ENCODE measurements at regions not wholly inside any gene's neighbourhood (a gene's known extent, or its start where the extent isn't known, plus 50 kb on each side); places are given as distances from the start of the nearest gene placed in this dataset.

DNA sequence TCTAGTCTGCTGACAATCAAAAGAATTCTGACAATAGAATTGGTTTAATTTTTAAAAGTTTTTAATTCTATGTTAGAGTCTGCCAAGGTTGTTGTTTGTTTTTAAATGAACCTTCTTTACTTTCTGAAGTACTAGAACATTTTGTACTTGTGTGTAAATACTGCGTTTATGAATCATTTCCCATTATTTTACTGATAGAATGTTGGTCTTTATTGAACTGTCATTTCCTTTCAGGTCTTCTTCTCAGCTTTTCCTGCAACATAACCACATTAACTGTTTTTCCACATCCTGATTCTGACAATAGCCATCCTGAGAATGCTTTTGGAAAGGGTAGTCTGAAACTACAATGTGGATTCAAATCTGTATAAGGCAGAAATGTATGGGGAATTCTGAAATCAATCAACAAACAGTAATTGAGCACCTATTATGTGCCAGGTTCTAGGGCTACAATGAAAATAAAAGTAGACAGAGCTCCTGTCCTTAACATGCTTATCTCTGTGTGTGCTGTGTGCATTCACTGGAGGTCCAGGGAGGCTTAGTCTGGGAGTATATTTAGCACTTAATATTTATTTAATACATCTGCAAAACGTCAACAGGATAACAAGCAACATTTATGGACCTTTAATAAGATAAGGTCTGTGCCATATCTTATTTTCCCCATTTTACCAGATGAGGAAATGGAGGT, 73.1 kb upstream of the SLC38A2 start:
- Histone ChIP-seq H3K27ac (ENCODE audit: insufficient read depth, low read depth, low read length) (peak overlapping the region; percentile 99), H2AFZ (ENCODE audit: low read depth, low read length) (no peak overlapping the region), H3K79me2 (ENCODE audit: control insufficient read depth, insufficient read depth, low read length) (no peaks in the 10 kb centered on the region), H3K4me2 (ENCODE audit: insufficient read depth, low read length) (peak overlapping the region; percentile 86), H4K20me1 (replicated peaks; ENCODE audit: control insufficient read depth, extremely low read depth, insufficient read depth, low read length) (no peaks in the 10 kb centered on the region), H3K4me1 (ENCODE audit: control insufficient read depth, extremely low read depth, insufficient read depth, low read length) (peaks cover 75% of the 10 kb centered on the region), H3K27me3 (ENCODE audit: control insufficient read depth in 2 of 2, insufficient read depth in 2 of 2, low read length in 2 of 2) (no peaks in the 10 kb centered on the region), H3K9me1 (replicated peaks; ENCODE audit: control insufficient read depth, extremely low read depth, insufficient read depth, low read length) (no peaks in the 10 kb centered on the region), H3K9me3 (replicated peaks; ENCODE audit: control insufficient read depth, insufficient read depth, low read length) (no peaks in the 10 kb centered on the region), H3K4me3 (replicated peaks in 1 of 3; ENCODE audit: insufficient read depth in 1 of 3, low read depth in 1 of 3, low read length in 3 of 3) (no peak overlapping the region), H3K9ac (replicated peaks; ENCODE audit: extremely low read depth, insufficient read depth, low read length) (peak overlapping the region; percentile 77), H3K36me3 (ENCODE audit: control insufficient read depth in 2 of 2, extremely low read depth in 1 of 2, insufficient read depth in 2 of 2, low read length in 2 of 2) (no peaks in the 10 kb centered on the region)
- TF ChIP-seq POLR2AphosphoS5 (IDR thresholded peaks at IDR 0.05; ENCODE audit: insufficient read depth, low read depth, low read length) (peak; percentile 61), MYC (IDR thresholded peaks at IDR 0.05; ENCODE audit: low read depth, low read length) (no peak), JUN (IDR thresholded peaks at IDR 0.05; ENCODE audit: borderline replicate concordance, insufficient read depth, insufficient read length, low read depth) (peak; percentile 91), GATA2 (IDR thresholded peaks at IDR 0.05; ENCODE audit: insufficient read depth, insufficient read length, low read depth, low read length) (peak; percentile 54), POLR2A (IDR thresholded peaks at IDR 0.05; ENCODE audit: low read depth, low read length) (peak; percentile 50), FOS (IDR thresholded peaks at IDR 0.05; ENCODE audit: borderline replicate concordance, insufficient read depth, low read length) (peak; percentile 90)
- DNase-seq (ENCODE audit: low read depth, low spot score), result peak; percentile 80
- TSS peak; percentile 84 for BruUV-seq (replicated peaks)
- intact Hi-C loops (cut with micrococcal nuclease), result loop anchor here (1.0 to 5.0 kb wide), 8 partner anchors 13 to 217 kb away; partner anchors contain the start of gene SLC38A2
- dilution Hi-C loops (cut with MboI; ENCODE audit: extremely low pct_ligation_motif_present, low sequenced_read_pairs), result no loop called here
- POLR2A ChIA-PET, result interaction anchor here (1.4 kb wide), 1 partner anchor 74 kb away, joined by 5 read pairs; no protein-coding TSS in a partner anchor
- FAIRE-seq, result peak; percentile 91
- CTCF ChIA-PET, result interaction anchor here (0.6 to 3.3 kb wide), 8 partner anchors 14 to 229 kb away, joined by 3 to 16 read pairs (median 4); no protein-coding TSS in a partner anchor

DNA sequence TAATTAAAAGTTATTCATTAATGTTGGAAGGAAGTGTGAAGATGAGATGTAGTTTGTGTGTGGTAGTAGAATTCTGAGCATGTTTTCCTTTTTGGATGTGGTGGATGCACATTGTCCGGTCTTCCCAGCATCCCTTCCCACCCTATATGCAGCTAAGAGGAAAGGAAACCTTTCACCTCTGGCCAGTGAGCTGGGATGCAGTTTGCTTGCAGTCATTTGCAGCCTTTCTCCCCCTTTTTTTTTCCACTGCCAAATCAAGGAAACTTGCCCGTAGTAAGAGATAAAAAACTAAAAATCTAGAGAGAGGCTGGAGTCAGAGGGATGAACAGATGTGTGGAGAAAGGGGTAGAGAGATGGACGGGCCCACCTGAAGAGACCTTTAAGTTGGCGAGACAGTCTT, 72.5 kb upstream of the SLC38A2 start:
- Histone ChIP-seq H3K9me3 (replicated peaks; ENCODE audit: control insufficient read depth, insufficient read depth, low read length) (no peaks in the 10 kb centered on the region), H3K36me3 (ENCODE audit: control insufficient read depth in 2 of 2, extremely low read depth in 1 of 2, insufficient read depth in 2 of 2, low read length in 2 of 2) (no peaks in the 10 kb centered on the region), H3K79me2 (ENCODE audit: control insufficient read depth, insufficient read depth, low read length) (no peaks in the 10 kb centered on the region), H3K9ac (replicated peaks; ENCODE audit: extremely low read depth, insufficient read depth, low read length) (peak overlapping the region; percentile 77), H3K27me3 (ENCODE audit: control insufficient read depth in 2 of 2, insufficient read depth in 2 of 2, low read length in 2 of 2) (no peaks in the 10 kb centered on the region), H2AFZ (ENCODE audit: low read depth, low read length) (no peak overlapping the region), H3K4me3 (replicated peaks in 1 of 3; ENCODE audit: insufficient read depth in 1 of 3, low read depth in 1 of 3, low read length in 3 of 3) (no peak overlapping the region), H3K4me2 (ENCODE audit: insufficient read depth, low read length) (peak overlapping the region; percentile 86), H3K9me1 (replicated peaks; ENCODE audit: control insufficient read depth, extremely low read depth, insufficient read depth, low read length) (no peaks in the 10 kb centered on the region), H4K20me1 (replicated peaks; ENCODE audit: control insufficient read depth, extremely low read depth, insufficient read depth, low read length) (no peaks in the 10 kb centered on the region), H3K27ac (ENCODE audit: insufficient read depth, low read depth, low read length) (peak overlapping the region; percentile 99), H3K4me1 (ENCODE audit: control insufficient read depth, extremely low read depth, insufficient read depth, low read length) (peaks cover 75% of the 10 kb centered on the region)
- intact Hi-C loops (cut with micrococcal nuclease), result loop anchor here (1.0 to 5.0 kb wide), 8 partner anchors 13 to 217 kb away; partner anchors contain the start of gene SLC38A2
- CTCF ChIA-PET, result interaction anchor here (0.8 to 3.3 kb wide), 8 partner anchors 10 to 229 kb away, joined by 3 to 16 read pairs (median 4); no protein-coding TSS in a partner anchor
- dilution Hi-C loops (cut with MboI; ENCODE audit: extremely low pct_ligation_motif_present, low sequenced_read_pairs), result no loop called here
- FAIRE-seq (no peak), DNase-seq (ENCODE audit: low read depth, low spot score) (peak; percentile 41)
- POLR2A ChIA-PET, result interaction anchor here (1.4 kb wide), 1 partner anchor 74 kb away, joined by 5 read pairs; no protein-coding TSS in a partner anchor
- TF ChIP-seq POLR2AphosphoS5 (IDR thresholded peaks at IDR 0.05; ENCODE audit: insufficient read depth, low read depth, low read length), result no peak
- TF ChIP-seq MAX (IDR thresholded peaks at IDR 0.05; ENCODE audit: insufficient read depth, insufficient read length), result no peak
- TF ChIP-seq POLR2A (IDR thresholded peaks at IDR 0.05; ENCODE audit: low read depth, low read length), result no peak
- no peak for TF ChIP-seq MYC (IDR thresholded peaks at IDR 0.05; ENCODE audit: low read depth, low read length)
- TF ChIP-seq FOS (IDR thresholded peaks at IDR 0.05; ENCODE audit: borderline replicate concordance, insufficient read depth, low read length), result no peak
- TF ChIP-seq GATA2 (IDR thresholded peaks at IDR 0.05; ENCODE audit: insufficient read depth, insufficient read length, low read depth, low read length), result no peak
- TF ChIP-seq JUN (IDR thresholded peaks at IDR 0.05; ENCODE audit: borderline replicate concordance, insufficient read depth, insufficient read length, low read depth), result no peak
- no peak for TF ChIP-seq EZH2 (IDR thresholded peaks at IDR 0.05; ENCODE audit: borderline replicate concordance, low read depth, low read length, severe bottlenecking)
- TF ChIP-seq, protein P1, sequence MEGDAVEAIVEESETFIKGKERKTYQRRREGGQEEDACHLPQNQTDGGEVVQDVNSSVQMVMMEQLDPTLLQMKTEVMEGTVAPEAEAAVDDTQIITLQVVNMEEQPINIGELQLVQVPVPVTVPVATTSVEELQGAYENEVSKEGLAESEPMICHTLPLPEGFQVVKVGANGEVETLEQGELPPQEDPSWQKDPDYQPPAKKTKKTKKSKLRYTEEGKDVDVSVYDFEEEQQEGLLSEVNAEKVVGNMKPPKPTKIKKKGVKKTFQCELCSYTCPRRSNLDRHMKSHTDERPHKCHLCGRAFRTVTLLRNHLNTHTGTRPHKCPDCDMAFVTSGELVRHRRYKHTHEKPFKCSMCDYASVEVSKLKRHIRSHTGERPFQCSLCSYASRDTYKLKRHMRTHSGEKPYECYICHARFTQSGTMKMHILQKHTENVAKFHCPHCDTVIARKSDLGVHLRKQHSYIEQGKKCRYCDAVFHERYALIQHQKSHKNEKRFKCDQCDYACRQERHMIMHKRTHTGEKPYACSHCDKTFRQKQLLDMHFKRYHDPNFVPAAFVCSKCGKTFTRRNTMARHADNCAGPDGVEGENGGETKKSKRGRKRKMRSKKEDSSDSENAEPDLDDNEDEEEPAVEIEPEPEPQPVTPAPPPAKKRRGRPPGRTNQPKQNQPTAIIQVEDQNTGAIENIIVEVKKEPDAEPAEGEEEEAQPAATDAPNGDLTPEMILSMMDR (IDR thresholded peaks at IDR 0.05; ENCODE audit: extremely low read depth in 1 of 2, insufficient read depth in 1 of 2, low read depth in 1 of 2, low read length in 2 of 2), result no peak
- TSS peak; percentile 27 for BruUV-seq (replicated peaks)

Data from endothelial cell of umbilical vein (primary cell).